Muscle of arm (tissue), 1 donor: ENCODE measurements at regions not wholly inside any gene's neighbourhood (a gene's known extent, or its start where the extent isn't known, plus 50 kb on each side); places are given as distances from the start of the nearest gene placed in this dataset.
"Not testable (repeated sequence)": the region's sequence is repeated elsewhere in the genome, so short reads cannot be mapped to it uniquely, and the experiment has no call there.

Source experiments
- DNase-seq: peaks from one replicate; pipeline ENCODE4 v3.0.0-alpha.2; 2013

- DNase-seq, result no peak
Measured at GRCh38 chr2:161063946-161064306, 96.3 kb upstream of the TANK start.

GRCh38 chr2:161067846-161068350 lies 92.3 kb upstream of the TANK start:
- no peak for DNase-seq

- DNase-seq, result no peak
Measured at GRCh38 chr2:161068670-161069069, 91.6 kb upstream of the TANK start.

GRCh38 chr2:161070693-161071479 lies 89.3 kb upstream of the TANK start:
- no peak for DNase-seq

- not testable (repeated sequence) for DNase-seq
Measured at GRCh38 chr2:161072436-161072835, 87.8 kb upstream of the TANK start.

- DNase-seq, result no peak
Measured at GRCh38 chr2:161075701-161076100, 84.5 kb upstream of the TANK start.

- DNase-seq, result no peak
Measured at GRCh38 chr2:161076936-161077335, 83.3 kb upstream of the TANK start.

- peak; percentile 59 for DNase-seq
Measured at GRCh38 chr2:161077367-161078210, 82.6 kb upstream of the TANK start.

- no peak for DNase-seq
Measured at GRCh38 chr2:161078211-161078539, 82.1 kb upstream of the TANK start.

- DNase-seq, result no peak
Measured at GRCh38 chr2:161085149-161085548, 75.1 kb upstream of the TANK start.

GRCh38 chr2:161088658-161089350 lies 71.4 kb upstream of the TANK start:
- no peak for DNase-seq

- DNase-seq, result no peak
Measured at GRCh38 chr2:161090411-161090810, 69.8 kb upstream of the TANK start.

- no peak for DNase-seq
Measured at GRCh38 chr2:161095314-161095713, 64.9 kb upstream of the TANK start.

GRCh38 chr2:161096336-161096735 lies 63.9 kb upstream of the TANK start:
- DNase-seq, result no peak

GRCh38 chr2:161097157-161097556 lies 63.1 kb upstream of the TANK start:
- DNase-seq, result no peak

- DNase-seq, result no peak
Measured at GRCh38 chr2:161100211-161100895, 59.9 kb upstream of the TANK start.

GRCh38 chr2:161101406-161101805 lies 58.8 kb upstream of the TANK start:
- DNase-seq, result no peak

- DNase-seq, result no peak
Measured at GRCh38 chr2:161102770-161103450, 57.3 kb upstream of the TANK start.

GRCh38 chr2:161103451-161103831 lies 56.8 kb upstream of the TANK start:
- no peak for DNase-seq

- DNase-seq, result no peak
Measured at GRCh38 chr2:161104054-161104553, 56.1 kb upstream of the TANK start.

- no peak for DNase-seq
Measured at GRCh38 chr2:161107265-161107664, 53.0 kb upstream of the TANK start.
